ENCODE measurements at regions not wholly inside any gene's neighbourhood (a gene's known extent, or its start where the extent isn't known, plus 50 kb on each side); places are given as distances from the start of the nearest gene placed in this dataset.

- no peak for TF ChIP-seq CTCF (IDR thresholded peaks at IDR 0.05)
- TF ChIP-seq POLR2A (IDR thresholded peaks at IDR 0.05): no peak
- TF ChIP-seq EP300 (IDR thresholded peaks at IDR 0.05): no peak
Observed at GRCh38 chr10:69747179-69747578, 54.5 kb upstream of the COL13A1 start.
